ENCODE measurements at regions not wholly inside any gene's neighbourhood (a gene's known extent, or its start where the extent isn't known, plus 50 kb on each side); places are given as distances from the start of the nearest gene placed in this dataset.

DNA sequence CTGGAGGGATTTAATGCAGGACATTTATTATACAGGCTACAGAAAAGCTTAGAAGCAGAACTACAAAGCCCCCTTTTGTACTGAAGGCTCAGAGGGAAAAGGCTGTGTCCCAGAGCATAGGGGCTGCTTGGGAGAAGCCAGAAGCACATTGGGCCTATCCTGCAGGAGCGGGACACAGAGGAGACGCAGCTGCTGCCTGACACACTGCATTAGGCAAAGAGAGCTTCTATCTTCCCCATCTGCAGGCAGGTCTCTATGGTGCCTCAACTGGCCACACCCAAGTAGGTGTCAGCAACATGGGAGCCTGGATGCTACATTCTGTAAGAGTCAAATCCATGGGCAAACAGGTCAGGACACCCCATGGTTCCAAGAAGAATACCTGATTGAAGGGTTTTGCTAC, 595.9 kb downstream of the AJAP1 start:
- 40% methylated on average over 2 of the region's 2 CpGs for WGBS (ENCODE audit: insufficient coverage)
- Histone ChIP-seq H3K4me1 (ENCODE audit: control insufficient read depth in 1 of 2, extremely low read depth in 1 of 2, insufficient read depth in 2 of 2, low read length in 2 of 2) (no peaks in the 10 kb centered on the region), H3K36me3 (ENCODE audit: control insufficient read depth in 2 of 2, extremely low read depth in 1 of 2, insufficient read depth in 1 of 2, low read length in 1 of 2) (no peaks in the 10 kb centered on the region), H3K27ac (ENCODE audit: low read length) (no peak overlapping the region), H3K9me3 (no peaks in the 10 kb centered on the region), H3K4me3 (ENCODE audit: control insufficient read depth in 1 of 2, extremely low read depth in 1 of 2, low read length in 1 of 2) (no peak overlapping the region), H3K27me3 (replicated peaks in 1 of 2; ENCODE audit: control insufficient read depth in 2 of 2, extremely low read depth in 1 of 2, insufficient read depth in 2 of 2, low read length in 1 of 2) (no peaks in the 10 kb centered on the region)
- ATAC-seq (replicated peaks in 1 of 4) (no peak), DNase-seq (no peak)
- ChIA-PET CTCF (interaction anchor here in 1 of 2 donors (0.5 kb wide), 1 partner anchor 39 kb away, joined by 4 read pairs; no protein-coding TSS in a partner anchor), POLR2A (no interaction called here)
- H3K27me3 Mint-ChIP-seq = peaks cover 4 to 15% of the 10 kb centered on the region in 2 donors
- H3K4me3 Mint-ChIP-seq = no peak overlapping the region
- no peaks in the 10 kb centered on the region for H3K4me1 Mint-ChIP-seq
- H3K27ac Mint-ChIP-seq = no peak overlapping the region
- no peaks in the 10 kb centered on the region for H3K36me3 Mint-ChIP-seq
- peaks cover 0 to 13% (median 5%) of the 10 kb centered on the region in 3 donors for H3K9me3 Mint-ChIP-seq

DNA sequence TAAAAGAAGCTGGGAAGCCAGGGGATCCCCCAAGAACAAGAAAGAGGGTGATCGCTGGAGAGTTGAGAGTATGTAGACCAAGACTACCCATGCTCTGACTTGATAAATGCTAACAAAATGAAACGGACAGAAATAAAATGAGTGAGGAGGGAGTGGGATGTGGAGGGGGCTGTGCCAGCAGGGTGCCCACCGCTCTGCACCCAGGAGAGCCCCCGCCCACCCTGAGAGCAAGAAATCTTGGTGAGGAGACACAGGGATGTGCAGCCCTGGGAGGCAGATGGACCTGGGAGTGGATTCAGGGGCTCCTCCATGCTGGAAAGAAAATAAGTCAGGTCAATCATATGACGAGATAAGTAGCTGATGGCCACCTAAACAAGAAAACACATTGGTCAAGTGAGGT, 590.9 kb downstream of the AJAP1 start:
- Mint-ChIP-seq H3K36me3 (no peaks in the 10 kb centered on the region), H3K4me1 (peaks cover 0 to 2% (median 0%) of the 10 kb centered on the region in 3 donors), H3K4me3 (no peak overlapping the region), H3K27ac (no peak overlapping the region), H3K27me3 (peaks cover 4 to 13% of the 10 kb centered on the region in 2 donors), H3K9me3 (peaks cover 0 to 6% (median 0%) of the 10 kb centered on the region in 3 donors)
- H3K36me3 ChIP-seq (ENCODE audit: control insufficient read depth in 2 of 2, extremely low read depth in 1 of 2, insufficient read depth in 1 of 2, low read length in 1 of 2) = no peaks in the 10 kb centered on the region
- no peaks in the 10 kb centered on the region for H3K4me1 ChIP-seq (ENCODE audit: control insufficient read depth in 1 of 2, extremely low read depth in 1 of 2, insufficient read depth in 2 of 2, low read length in 2 of 2)
- H3K9me3 ChIP-seq = no peaks in the 10 kb centered on the region
- H3K27me3 ChIP-seq (replicated peaks in 1 of 2; ENCODE audit: control insufficient read depth in 2 of 2, extremely low read depth in 1 of 2, insufficient read depth in 2 of 2, low read length in 1 of 2) = peaks cover 0 to 3% of the 10 kb centered on the region in 2 experiments
- no peak overlapping the region for H3K4me3 ChIP-seq (ENCODE audit: control insufficient read depth in 1 of 2, extremely low read depth in 1 of 2, low read length in 1 of 2)
- WGBS (ENCODE audit: insufficient coverage) = 68% methylated on average over 4 of the region's 5 CpGs
- ChIA-PET POLR2A (no interaction called here), CTCF (no interaction called here)
- DNase-seq = peak in 1 of 35 experiments; percentile 5
- ATAC-seq (replicated peaks in 1 of 4) = no peak
- no peak overlapping the region for H3K27ac ChIP-seq (ENCODE audit: low read length)

DNA sequence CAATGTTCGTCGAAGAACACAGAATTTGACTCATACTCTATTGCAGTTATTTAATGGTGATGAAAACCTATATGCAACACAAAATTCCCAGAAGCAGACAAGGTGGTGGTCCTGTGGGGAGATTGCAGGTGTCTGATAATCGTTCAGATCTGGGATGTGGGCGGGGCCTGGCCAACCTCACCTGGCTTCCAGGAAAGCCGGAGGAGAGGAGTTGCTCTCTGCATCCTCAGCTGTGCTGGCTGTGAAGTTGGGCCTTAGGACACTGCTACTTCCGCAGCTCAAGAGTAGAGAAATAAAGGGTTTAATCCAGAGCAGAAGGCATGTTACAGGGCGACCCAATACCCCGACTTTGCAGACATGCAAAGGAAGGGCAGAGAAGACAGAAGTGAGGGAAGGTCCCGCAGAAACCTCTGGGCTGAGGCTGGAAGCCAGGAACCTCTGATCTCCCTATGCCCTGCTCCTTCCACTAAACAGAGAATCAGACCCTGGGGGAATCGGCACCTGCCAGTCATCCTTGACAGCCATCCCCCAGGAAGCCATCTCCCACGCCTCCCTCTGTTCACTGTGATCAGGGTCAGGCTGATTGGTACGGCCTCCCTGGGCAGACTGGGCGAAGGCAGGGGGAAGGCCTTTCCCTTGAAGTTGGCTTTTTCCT, 590.3 kb downstream of the AJAP1 start:
- H3K9me3 ChIP-seq = no peaks in the 10 kb centered on the region
- ChIA-PET POLR2A (no interaction called here), CTCF (no interaction called here)
- no peak for ATAC-seq (replicated peaks in 1 of 4)
- Mint-ChIP-seq H3K27ac (no peak overlapping the region), H3K4me1 (peaks cover 0 to 2% (median 0%) of the 10 kb centered on the region in 3 donors), H3K4me3 (no peak overlapping the region), H3K27me3 (peaks cover 4 to 13% of the 10 kb centered on the region in 2 donors), H3K9me3 (peaks cover 0 to 6% (median 0%) of the 10 kb centered on the region in 3 donors), H3K36me3 (no peaks in the 10 kb centered on the region)
- no peak overlapping the region for H3K4me3 ChIP-seq (ENCODE audit: control insufficient read depth in 1 of 2, extremely low read depth in 1 of 2, low read length in 1 of 2)
- H3K27me3 ChIP-seq (replicated peaks in 1 of 2; ENCODE audit: control insufficient read depth in 2 of 2, extremely low read depth in 1 of 2, insufficient read depth in 2 of 2, low read length in 1 of 2) = peaks cover 0 to 3% of the 10 kb centered on the region in 2 experiments
- no peaks in the 10 kb centered on the region for H3K4me1 ChIP-seq (ENCODE audit: control insufficient read depth in 1 of 2, extremely low read depth in 1 of 2, insufficient read depth in 2 of 2, low read length in 2 of 2)
- no peak for DNase-seq
- H3K27ac ChIP-seq (ENCODE audit: low read length) = no peak overlapping the region
- 77% methylated on average over 8 of the region's 13 CpGs for WGBS (ENCODE audit: insufficient coverage)
- H3K36me3 ChIP-seq (ENCODE audit: control insufficient read depth in 2 of 2, extremely low read depth in 1 of 2, insufficient read depth in 1 of 2, low read length in 1 of 2) = no peaks in the 10 kb centered on the region

DNA sequence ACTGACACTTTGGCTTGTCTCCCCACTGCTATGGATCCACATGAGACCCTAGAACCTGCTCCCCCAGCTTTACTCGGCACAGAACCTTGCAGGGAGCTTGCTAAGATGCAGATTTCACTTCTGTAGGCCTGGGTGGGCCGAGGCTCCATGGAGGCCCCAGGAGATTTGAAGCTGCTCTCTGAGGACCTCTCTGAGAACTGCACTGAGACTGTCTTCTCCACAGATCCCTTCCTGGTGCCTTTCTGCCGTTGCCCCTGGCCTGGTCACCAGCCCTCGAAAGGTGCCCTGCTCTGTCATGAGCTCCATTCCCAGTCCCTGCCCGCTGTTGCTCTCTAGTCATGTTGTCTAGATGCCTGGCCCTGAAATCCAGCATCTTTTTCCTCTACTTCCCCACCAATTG, 588.4 kb downstream of the AJAP1 start:
- H3K36me3 ChIP-seq (ENCODE audit: control insufficient read depth in 2 of 2, extremely low read depth in 1 of 2, insufficient read depth in 1 of 2, low read length in 1 of 2) = no peaks in the 10 kb centered on the region
- H3K4me1 ChIP-seq (ENCODE audit: control insufficient read depth in 1 of 2, extremely low read depth in 1 of 2, insufficient read depth in 2 of 2, low read length in 2 of 2) = no peaks in the 10 kb centered on the region
- no peak for DNase-seq
- Mint-ChIP-seq H3K36me3 (no peaks in the 10 kb centered on the region), H3K9me3 (peaks cover 0 to 6% (median 3%) of the 10 kb centered on the region in 3 donors), H3K27me3 (peaks cover 3 to 4% of the 10 kb centered on the region in 2 donors), H3K4me1 (peaks cover 0 to 8% (median 3%) of the 10 kb centered on the region in 3 donors), H3K4me3 (no peak overlapping the region), H3K27ac (no peak overlapping the region)
- no peak overlapping the region for H3K4me3 ChIP-seq (ENCODE audit: control insufficient read depth in 1 of 2, extremely low read depth in 1 of 2, low read length in 1 of 2)
- no peaks in the 10 kb centered on the region for H3K9me3 ChIP-seq
- H3K27me3 ChIP-seq (replicated peaks in 1 of 2; ENCODE audit: control insufficient read depth in 2 of 2, extremely low read depth in 1 of 2, insufficient read depth in 2 of 2, low read length in 1 of 2) = peaks cover 0 to 3% of the 10 kb centered on the region in 2 experiments
- no peak overlapping the region for H3K27ac ChIP-seq (ENCODE audit: low read length)
- POLR2A ChIA-PET = no interaction called here
- ATAC-seq (replicated peaks in 1 of 4) = no peak
- 55% methylated on average over 5 of the region's 5 CpGs for WGBS (ENCODE audit: insufficient coverage)
- CTCF ChIA-PET = no interaction called here

DNA sequence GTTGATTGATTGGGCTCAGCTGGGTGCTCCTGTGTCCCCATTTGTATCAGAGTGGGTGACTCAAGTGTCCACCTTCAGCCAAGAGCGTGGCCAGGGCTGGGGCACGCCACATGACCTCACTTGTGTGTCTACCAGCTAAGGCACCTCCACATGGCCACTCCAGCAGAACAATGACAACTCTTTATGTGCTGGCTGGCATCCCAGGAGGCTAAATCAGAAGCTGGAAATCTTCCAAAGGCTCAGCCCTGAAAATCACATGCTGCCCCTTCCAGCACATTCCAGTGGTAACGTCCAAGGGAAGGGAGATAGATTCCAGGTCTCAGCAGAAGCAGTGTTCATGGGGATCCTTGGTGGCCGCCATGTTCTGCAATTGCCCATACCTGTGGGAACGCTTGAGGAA, 585.5 kb downstream of the AJAP1 start:
- 40% methylated on average over 2 of the region's 5 CpGs for WGBS (ENCODE audit: insufficient coverage)

DNA sequence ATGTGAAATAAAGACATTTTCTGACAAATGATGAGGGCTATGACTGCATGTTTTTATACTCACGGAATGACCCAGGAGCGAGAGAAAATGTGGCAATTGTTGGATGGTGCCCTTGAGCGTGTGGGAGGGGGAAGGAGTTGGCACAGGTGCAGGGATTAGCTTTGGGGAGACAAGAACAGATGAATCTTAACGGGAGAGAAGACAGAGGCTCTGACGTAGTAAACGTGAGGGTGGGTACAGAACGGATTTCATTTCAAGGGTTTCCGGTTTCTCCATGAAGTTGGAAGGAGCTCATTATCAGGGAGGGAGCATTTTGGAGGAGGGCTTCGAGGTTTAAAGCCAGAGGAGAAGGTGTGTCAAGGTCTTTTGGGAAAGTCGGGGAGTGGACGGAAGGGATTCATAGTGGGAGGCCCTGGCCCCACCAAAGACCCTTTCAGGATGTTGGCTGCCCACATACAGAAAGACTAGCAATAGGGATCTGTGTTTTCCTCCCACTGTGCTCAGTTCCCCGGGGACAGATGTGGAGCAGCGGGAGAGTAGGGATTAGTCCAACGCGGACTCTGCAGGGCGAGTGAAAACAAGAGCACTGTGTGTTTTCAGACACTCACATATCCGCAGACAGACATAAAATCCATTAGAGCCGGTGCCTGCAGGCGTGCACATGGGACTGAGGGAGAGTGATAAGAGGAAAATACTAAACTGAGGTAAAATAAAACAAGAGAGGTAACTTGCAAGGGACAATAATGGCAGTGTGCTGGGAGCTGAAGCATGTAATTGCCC, 584.1 kb downstream of the AJAP1 start:
- Histone ChIP-seq H3K36me3 (ENCODE audit: control insufficient read depth in 2 of 2, extremely low read depth in 1 of 2, insufficient read depth in 1 of 2, low read length in 1 of 2) (no peaks in the 10 kb centered on the region), H3K27me3 (replicated peaks in 1 of 2; ENCODE audit: control insufficient read depth in 2 of 2, extremely low read depth in 1 of 2, insufficient read depth in 2 of 2, low read length in 1 of 2) (peaks cover 0 to 3% of the 10 kb centered on the region in 2 experiments), H3K4me3 (ENCODE audit: control insufficient read depth in 1 of 2, extremely low read depth in 1 of 2, low read length in 1 of 2) (no peak overlapping the region), H3K4me1 (ENCODE audit: control insufficient read depth in 1 of 2, extremely low read depth in 1 of 2, insufficient read depth in 2 of 2, low read length in 2 of 2) (no peaks in the 10 kb centered on the region), H3K27ac (ENCODE audit: low read length) (no peak overlapping the region), H3K9me3 (no peaks in the 10 kb centered on the region)
- ChIA-PET CTCF (no interaction called here), POLR2A (no interaction called here)
- Mint-ChIP-seq H3K4me1 (peaks cover 0 to 10% (median 4%) of the 10 kb centered on the region in 3 donors), H3K27ac (no peak overlapping the region), H3K9me3 (peaks cover 0 to 10% (median 5%) of the 10 kb centered on the region in 3 donors), H3K27me3 (peaks cover 0 to 7% of the 10 kb centered on the region in 2 donors), H3K36me3 (no peaks in the 10 kb centered on the region), H3K4me3 (no peak overlapping the region)
- ATAC-seq (replicated peaks in 1 of 4) (no peak), DNase-seq (no peak)
- WGBS (ENCODE audit: insufficient coverage) = 81% methylated on average over 15 of the region's 19 CpGs

More for the DNA sequence above, 585.5 kb downstream of the AJAP1 start:
- Histone ChIP-seq H3K4me1 (ENCODE audit: control insufficient read depth in 1 of 2, extremely low read depth in 1 of 2, insufficient read depth in 2 of 2, low read length in 2 of 2) (no peaks in the 10 kb centered on the region), H3K9me3 (no peaks in the 10 kb centered on the region), H3K27ac (ENCODE audit: low read length) (no peak overlapping the region), H3K4me3 (ENCODE audit: control insufficient read depth in 1 of 2, extremely low read depth in 1 of 2, low read length in 1 of 2) (no peak overlapping the region), H3K27me3 (replicated peaks in 1 of 2; ENCODE audit: control insufficient read depth in 2 of 2, extremely low read depth in 1 of 2, insufficient read depth in 2 of 2, low read length in 1 of 2) (peaks cover 0 to 3% of the 10 kb centered on the region in 2 experiments), H3K36me3 (ENCODE audit: control insufficient read depth in 2 of 2, extremely low read depth in 1 of 2, insufficient read depth in 1 of 2, low read length in 1 of 2) (no peaks in the 10 kb centered on the region)
- H3K27me3 Mint-ChIP-seq = peaks cover 0 to 3% of the 10 kb centered on the region in 2 donors
- no peak for ATAC-seq (replicated peaks in 1 of 4)
- ChIA-PET CTCF (no interaction called here), POLR2A (no interaction called here)
- H3K4me3 Mint-ChIP-seq = no peak overlapping the region
- no peaks in the 10 kb centered on the region for H3K36me3 Mint-ChIP-seq
- H3K4me1 Mint-ChIP-seq = peaks cover 0 to 10% (median 6%) of the 10 kb centered on the region in 3 donors
- peaks cover 0 to 3% (median 0%) of the 10 kb centered on the region in 3 donors for H3K9me3 Mint-ChIP-seq
- DNase-seq = no peak
- H3K27ac Mint-ChIP-seq = no peak overlapping the region
